ENCODE measurements at regions not wholly inside any gene's neighbourhood (a gene's known extent, or its start where the extent isn't known, plus 50 kb on each side); places are given as distances from the start of the nearest gene placed in this dataset.
A peak's percentile ranks its signal among the peaks of the same experiment; 100 is the strongest.

GRCh38 chr6:91221072-91221720 lies 634.3 kb upstream of the MAP3K7 start:
- Histone ChIP-seq H3K27me3 (ENCODE audit: insufficient read depth, low read depth) (no peaks in the 10 kb centered on the region), H3K4me3 (no peak overlapping the region), H4K20me1 (ENCODE audit: insufficient read depth) (no peaks in the 10 kb centered on the region), H3K9me2 (ENCODE audit: insufficient read depth) (no peaks in the 10 kb centered on the region), H2AFZ (no peak overlapping the region), H3F3A (ENCODE audit: insufficient read depth, low read depth) (no peaks in the 10 kb centered on the region), H3K27ac (no peak overlapping the region), H3K9me3 (ENCODE audit: insufficient read depth, low read depth) (no peaks in the 10 kb centered on the region), H3K79me2 (ENCODE audit: low read depth) (no peaks in the 10 kb centered on the region), H3K4me2 (no peak overlapping the region), H3K36me3 (ENCODE audit: low read depth) (no peaks in the 10 kb centered on the region), H3K4me1 (replicated peaks; ENCODE audit: insufficient read depth) (no peaks in the 10 kb centered on the region)
- ChIA-PET POLR2A (ENCODE audit: unreplicated experiment) (no interaction called here), CTCF (no interaction called here)
- DNase-seq = no peak
- BruUV-seq (replicated peaks) = no TSS peak
- intact Hi-C loops (cut with micrococcal nuclease; ENCODE audit: unreplicated experiment) = no loop called here
- TF ChIP-seq EZH2 (IDR thresholded peaks at IDR 0.05; ENCODE audit: low read depth) (no peak), CTCF (conservative IDR thresholded peaks at IDR 0.05) (no peak)

GRCh38 chr6:91213229-91213901 lies 626.5 kb upstream of the MAP3K7 start:
- DNase-seq = peak in 1 of 2 experiments; percentile 14
- H3K36me3 ChIP-seq (ENCODE audit: low read depth) = no peaks in the 10 kb centered on the region
- no peaks in the 10 kb centered on the region for H4K20me1 ChIP-seq (ENCODE audit: insufficient read depth)
- no peak overlapping the region for H3K27ac ChIP-seq
- intact Hi-C loops (cut with micrococcal nuclease; ENCODE audit: unreplicated experiment) = no loop called here
- no peaks in the 10 kb centered on the region for H3K27me3 ChIP-seq (ENCODE audit: insufficient read depth, low read depth)
- H3F3A ChIP-seq (ENCODE audit: insufficient read depth, low read depth) = no peaks in the 10 kb centered on the region
- H3K79me2 ChIP-seq (ENCODE audit: low read depth) = no peaks in the 10 kb centered on the region
- no TSS peak for BruUV-seq (replicated peaks)
- H3K4me1 ChIP-seq (replicated peaks; ENCODE audit: insufficient read depth) = no peaks in the 10 kb centered on the region
- POLR2A ChIA-PET (ENCODE audit: unreplicated experiment) = no interaction called here
- H3K4me3 ChIP-seq = no peak overlapping the region
- H2AFZ ChIP-seq = no peak overlapping the region
- CTCF ChIA-PET = no interaction called here
- no peak for TF ChIP-seq EZH2 (IDR thresholded peaks at IDR 0.05; ENCODE audit: low read depth)
- no peak for TF ChIP-seq CTCF (conservative IDR thresholded peaks at IDR 0.05)
- H3K9me2 ChIP-seq (ENCODE audit: insufficient read depth) = no peaks in the 10 kb centered on the region
- H3K9me3 ChIP-seq (ENCODE audit: insufficient read depth, low read depth) = no peaks in the 10 kb centered on the region
- no peak overlapping the region for H3K4me2 ChIP-seq

GRCh38 chr6:91198588-91199255 lies 611.9 kb upstream of the MAP3K7 start:
- DNase-seq = no peak
- TF ChIP-seq CTCF (conservative IDR thresholded peaks at IDR 0.05) = no peak
- no peak for TF ChIP-seq EZH2 (IDR thresholded peaks at IDR 0.05; ENCODE audit: low read depth)
- H3K27me3 ChIP-seq (ENCODE audit: insufficient read depth, low read depth) = no peaks in the 10 kb centered on the region
- no peak overlapping the region for H3K27ac ChIP-seq
- no peaks in the 10 kb centered on the region for H3K36me3 ChIP-seq (ENCODE audit: low read depth)
- no peaks in the 10 kb centered on the region for H3K79me2 ChIP-seq (ENCODE audit: low read depth)
- intact Hi-C loops (cut with micrococcal nuclease; ENCODE audit: unreplicated experiment) = no loop called here
- H3K4me2 ChIP-seq = no peak overlapping the region
- H3F3A ChIP-seq (ENCODE audit: insufficient read depth, low read depth) = no peaks in the 10 kb centered on the region
- ChIA-PET CTCF (no interaction called here), POLR2A (ENCODE audit: unreplicated experiment) (no interaction called here)
- H3K4me3 ChIP-seq = no peak overlapping the region
- no peaks in the 10 kb centered on the region for H3K4me1 ChIP-seq (replicated peaks; ENCODE audit: insufficient read depth)
- no peak overlapping the region for H2AFZ ChIP-seq
- H4K20me1 ChIP-seq (ENCODE audit: insufficient read depth) = no peaks in the 10 kb centered on the region
- no peaks in the 10 kb centered on the region for H3K9me2 ChIP-seq (ENCODE audit: insufficient read depth)
- no TSS peak for BruUV-seq (replicated peaks)
- H3K9me3 ChIP-seq (ENCODE audit: insufficient read depth, low read depth) = no peaks in the 10 kb centered on the region
